H9 (cell line): ENCODE measurements at regions not wholly inside any gene's neighbourhood (a gene's known extent, or its start where the extent isn't known, plus 50 kb on each side); places are given as distances from the start of the nearest gene placed in this dataset.

Experiments used
- DNase-seq: peaks from one replicate; pipeline ENCODE4 v3.0.0-alpha.2; 2017
- H2AFZ ChIP-seq: one replicate; pipeline ENCODE4 v1.6.1; 2013; ENCODE audit warnings: mild to moderate bottlenecking, low read length, control low read depth, moderate library complexity
- H2AK5ac ChIP-seq: 2 replicates; pipeline ENCODE4 v1.6.1; 2013; ENCODE audit warnings: low read length, control low read depth, mixed read lengths; ENCODE audit not compliant: insufficient read length
- H2BK120ac ChIP-seq: one replicate; pipeline ENCODE4 v1.6.1; 2013; ENCODE audit warnings: low read depth, mild to moderate bottlenecking, low read length, control low read depth, inconsistent platforms; ENCODE audit not compliant: poor library complexity, severe bottlenecking
- H2BK12ac ChIP-seq: 2 replicates; pipeline ENCODE4 v1.6.1; 2013; ENCODE audit warnings: low read length, control low read depth, mixed read lengths, low read depth; ENCODE audit not compliant: insufficient read length
- H2BK15ac ChIP-seq: 2 replicates; pipeline ENCODE4 v1.6.1; 2013; ENCODE audit warnings: low read depth, low read length, control low read depth
- H2BK20ac ChIP-seq: one replicate; pipeline ENCODE4 v1.6.1; 2013; ENCODE audit warnings: low read depth, mild to moderate bottlenecking, low read length, control low read depth, inconsistent platforms; ENCODE audit not compliant: poor library complexity, severe bottlenecking
- H2BK5ac ChIP-seq: 2 replicates; pipeline ENCODE4 v1.6.1; 2013; ENCODE audit warnings: low read length, control low read depth, mixed read lengths; ENCODE audit not compliant: insufficient read length
- H3K14ac ChIP-seq: 2 replicates; pipeline ENCODE4 v1.6.1; 2013; ENCODE audit warnings: low read length, control low read depth; ENCODE audit not compliant: insufficient read depth
- H3K18ac ChIP-seq: 2 replicates; pipeline ENCODE4 v1.6.1; 2013; ENCODE audit warnings: low read depth, mild to moderate bottlenecking, mixed read lengths, low read length, control low read depth; ENCODE audit not compliant: insufficient read length
- H3K23ac ChIP-seq: 2 replicates; pipeline ENCODE4 v1.6.1; 2013; ENCODE audit warnings: low read length, control low read depth, mixed read lengths, low read depth; ENCODE audit not compliant: insufficient read length
- H3K23me2 ChIP-seq: 2 replicates; pipeline ENCODE4 v1.6.1; 2013; ENCODE audit warnings: low read depth, mild to moderate bottlenecking, mixed read lengths, low read length, control low read depth; ENCODE audit not compliant: insufficient read length, poor library complexity, severe bottlenecking
- H3K27ac ChIP-seq: 2 replicates; pipeline ENCODE4 v1.5.1; 2013; ENCODE audit warnings: low read length, control low read depth, mixed read lengths, low read depth; ENCODE audit not compliant: insufficient read length
- H3K27me3 ChIP-seq: 2 replicates; pipeline ENCODE4 v1.6.1; 2013; ENCODE audit warnings: low read length, control low read depth, inconsistent platforms; ENCODE audit not compliant: insufficient read depth
- H3K4ac ChIP-seq: 2 replicates; pipeline ENCODE4 v1.6.1; 2013; ENCODE audit warnings: low read depth, mild to moderate bottlenecking, control low read depth, inconsistent platforms, low read length, moderate library complexity
- H3K4me1 ChIP-seq: 2 replicates; pipeline ENCODE4 v1.6.1; 2013; ENCODE audit warnings: low read length, control low read depth, inconsistent platforms; ENCODE audit not compliant: insufficient read depth
- H3K4me2 ChIP-seq: 2 replicates; pipeline ENCODE4 v1.6.1; 2013; ENCODE audit warnings: low read length, control low read depth, mixed read lengths; ENCODE audit not compliant: insufficient read length, insufficient read depth
- H3K56ac ChIP-seq: 2 replicates; pipeline ENCODE4 v1.6.1; 2013; ENCODE audit warnings: low read depth, mild to moderate bottlenecking, mixed read lengths, low read length, control low read depth; ENCODE audit not compliant: insufficient read length
- H3K79me1 ChIP-seq: 2 replicates; pipeline ENCODE4 v1.6.1; 2013; ENCODE audit warnings: low read depth, mild to moderate bottlenecking, moderate library complexity, low read length, control low read depth, inconsistent platforms; ENCODE audit not compliant: insufficient read depth, poor library complexity, severe bottlenecking
- H3K79me2 ChIP-seq: 2 replicates; pipeline ENCODE4 v1.6.1; 2013; ENCODE audit warnings: low read length, control low read depth, inconsistent platforms; ENCODE audit not compliant: insufficient read depth
- H3K9ac ChIP-seq: 2 replicates; pipeline ENCODE4 v1.6.1; 2013; ENCODE audit warnings: low read length, control low read depth, mixed read lengths; ENCODE audit not compliant: insufficient read length; ENCODE audit errors: extremely low read depth
- H3K9me3 ChIP-seq: one replicate; pipeline ENCODE4 v1.6.1; 2013; ENCODE audit warnings: low read depth, low read length, inconsistent platforms; ENCODE audit not compliant: control insufficient read depth
- H3T11ph ChIP-seq: one replicate; pipeline ENCODE4 v1.6.1; 2013; ENCODE audit warnings: mild to moderate bottlenecking, low read length, control low read depth, inconsistent platforms
- H4K20me1 ChIP-seq: one replicate; pipeline ENCODE4 v1.6.1; 2013; ENCODE audit not compliant: control insufficient read depth, insufficient read length, insufficient read depth
- H4K5ac ChIP-seq: 2 replicates; pipeline ENCODE4 v1.6.1; 2013; ENCODE audit warnings: low read depth, mild to moderate bottlenecking, mixed read lengths, low read length, control low read depth; ENCODE audit not compliant: insufficient read length
- H4K8ac ChIP-seq: replicated peaks from 2 replicates; pipeline ENCODE4 v1.6.1; 2013; ENCODE audit warnings: low read length, control low read depth, mixed read lengths, low read depth; ENCODE audit not compliant: insufficient read length
- H4K91ac ChIP-seq: 2 replicates; pipeline ENCODE4 v1.6.1; 2013; ENCODE audit warnings: low read depth, mild to moderate bottlenecking, moderate library complexity, mixed read lengths, low read length, control low read depth; ENCODE audit not compliant: insufficient read length
- H3K27ac Mint-ChIP-seq, 3 experiments: 2 replicates in 2 of 3; 3 replicates in 1 of 3; pipeline ENCODE4 v1.8.0; 2020 to 2021; ENCODE audit warnings: mixed read lengths in 3 of 3, mild to moderate bottlenecking in 1 of 3, moderate library complexity in 1 of 3
- H3K27me3 Mint-ChIP-seq: 2 replicates; pipeline ENCODE4 v1.8.0; 2021; ENCODE audit warnings: low read depth, mild to moderate bottlenecking, moderate library complexity, mixed read lengths
- H3K36me3 Mint-ChIP-seq, 3 experiments: 2 replicates in 2 of 3; 3 replicates in 1 of 3; pipeline ENCODE4 v1.8.0; 2020 to 2021; ENCODE audit warnings: low read depth in 3 of 3, mixed read lengths in 3 of 3; ENCODE audit not compliant: insufficient read depth in 1 of 3
- H3K4me1 Mint-ChIP-seq, 2 experiments: 2 replicates each; pipeline ENCODE4 v1.8.0; 2020; ENCODE audit warnings: mixed read lengths in 2 of 2
- H3K4me3 Mint-ChIP-seq, 2 experiments: 2 replicates in 1 of 2; 3 replicates in 1 of 2; pipeline ENCODE4 v1.8.0; 2020 to 2021; ENCODE audit warnings: mild to moderate bottlenecking in 2 of 2, mixed read lengths in 2 of 2, moderate library complexity in 1 of 2
- H3K9me3 Mint-ChIP-seq, 2 experiments: 2 replicates in 1 of 2; 3 replicates in 1 of 2; pipeline ENCODE4 v1.8.0; 2020; ENCODE audit warnings: mild to moderate bottlenecking in 2 of 2, mixed read lengths in 2 of 2, moderate library complexity in 1 of 2
- CTCF ChIP-seq: fragments of 200-600 bp; sonication (generic); conservative IDR thresholded peaks from 3 replicates; pipeline ENCODE4 v1.8.0; 2021; ENCODE audit warnings: antibody characterized with exemption, mild to moderate bottlenecking
- WGBS: extraction: QIAGEN DNeasy Blood & Tissue Kit; methylation state at CpG from one replicate; pipeline ENCODE4 v1.1.7; 2013; ENCODE audit warnings: missing lambda C conversion rate, low lambda C conversion rate, mixed read lengths; ENCODE audit not compliant: insufficient read length; ENCODE audit errors: extremely low coverage; 5-methylcytosine and 5-hydroxymethylcytosine counted together

- peak; percentile 23 for DNase-seq
- Histone ChIP-seq H3K79me2 (no peaks in the 10 kb centered on the region), H3K4ac (no peak overlapping the region), H4K91ac (no peak overlapping the region), H3K9me3 (no peaks in the 10 kb centered on the region), H3K56ac (no peak overlapping the region), H3K27ac (no peak overlapping the region), H2BK5ac (no peak overlapping the region), H3K27me3 (no peaks in the 10 kb centered on the region), H4K5ac (no peak overlapping the region), H3K23me2 (no peaks in the 10 kb centered on the region), H2AK5ac (no peak overlapping the region), H3K18ac (no peak overlapping the region), H3K4me2 (no peak overlapping the region), H3K4me1 (peaks cover 1% of the 10 kb centered on the region; the same call in 1 of the 2 replicates), H3K14ac (no peak overlapping the region), H3K23ac (no peak overlapping the region), H3T11ph (no peak overlapping the region), H2AFZ (no peak overlapping the region), H2BK120ac (no peak overlapping the region), H3K9ac (no peak overlapping the region), H2BK12ac (no peak overlapping the region), H2BK15ac (no peak overlapping the region), H3K79me1 (no peaks in the 10 kb centered on the region), H4K8ac (no peak overlapping the region), H4K20me1 (no peaks in the 10 kb centered on the region), H2BK20ac (no peak overlapping the region)
- Mint-ChIP-seq H3K36me3 (no peaks in the 10 kb centered on the region), H3K9me3 (no peaks in the 10 kb centered on the region; a peak in 1 of 5 replicates), H3K4me3 (no peak overlapping the region), H3K4me1 (peaks cover 23 to 31% of the 10 kb centered on the region in 2 experiments), H3K27ac (no peak overlapping the region), H3K27me3 (peaks cover 7% of the 10 kb centered on the region; the same call in 1 of the 2 replicates)
- no CpG with 5 or more reads among the region's 10 CpGs for WGBS
- no peak for TF ChIP-seq CTCF
Observed at GRCh38 chr2:129761569-129762021, 217.9 kb upstream of the RAB6C start.
